ENCODE measurements at regions not wholly inside any gene's neighbourhood (a gene's known extent, or its start where the extent isn't known, plus 50 kb on each side); places are given as distances from the start of the nearest gene placed in this dataset.

DNA sequence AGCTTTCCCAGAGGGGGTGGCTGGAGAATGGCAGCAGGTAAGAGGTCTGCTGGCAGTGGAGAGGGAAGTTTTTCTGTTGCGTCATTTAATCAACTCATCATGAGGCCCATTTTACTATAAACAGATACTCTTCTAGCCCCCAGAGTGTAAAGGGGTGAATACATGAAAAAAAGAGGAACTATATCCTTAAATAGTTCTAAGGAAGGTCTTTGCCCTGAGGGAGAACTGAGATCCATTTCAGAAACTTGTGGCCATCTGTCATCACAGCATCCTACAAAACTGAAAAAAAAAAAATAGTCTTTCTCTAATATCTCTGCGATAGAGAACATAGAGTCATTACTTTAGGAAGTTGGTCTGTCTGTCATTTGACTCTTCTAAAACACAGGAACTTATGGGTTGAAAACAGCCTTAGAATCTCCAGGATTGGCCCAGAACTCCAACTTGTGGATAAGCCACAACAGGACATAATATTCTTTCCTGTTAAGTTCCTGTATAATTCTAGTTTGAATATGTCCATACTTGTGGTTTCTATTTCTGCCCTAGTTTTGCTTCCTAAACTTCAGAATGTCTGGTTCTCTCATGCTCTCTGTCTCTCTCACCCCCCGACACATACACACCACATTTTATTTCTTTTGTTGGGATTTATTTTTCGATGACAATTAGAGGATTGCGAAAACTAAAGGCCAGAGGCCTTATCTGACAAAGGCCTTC, 238.5 kb upstream of the PIK3R1 start:
- no peak overlapping the region for H3K27ac ChIP-seq
- H3K4me2 ChIP-seq, result no peak overlapping the region
- no peak for FAIRE-seq
- no peak for DNase-seq (ENCODE audit: low read depth in 1 of 2, low spot score in 1 of 2)
- 55% methylated on average over 5 of the region's 5 CpGs for WGBS (ENCODE audit: missing lambda C conversion rate)
- TF ChIP-seq, protein P1, sequence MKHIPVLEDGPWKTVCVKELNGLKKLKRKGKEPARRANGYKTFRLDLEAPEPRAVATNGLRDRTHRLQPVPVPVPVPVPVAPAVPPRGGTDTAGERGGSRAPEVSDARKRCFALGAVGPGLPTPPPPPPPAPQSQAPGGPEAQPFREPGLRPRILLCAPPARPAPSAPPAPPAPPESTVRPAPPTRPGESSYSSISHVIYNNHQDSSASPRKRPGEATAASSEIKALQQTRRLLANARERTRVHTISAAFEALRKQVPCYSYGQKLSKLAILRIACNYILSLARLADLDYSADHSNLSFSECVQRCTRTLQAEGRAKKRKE (CRISPR knock-in tag; IDR thresholded peaks at IDR 0.05; ENCODE audit: low read depth), result no peak
- TF ChIP-seq, protein P2, sequence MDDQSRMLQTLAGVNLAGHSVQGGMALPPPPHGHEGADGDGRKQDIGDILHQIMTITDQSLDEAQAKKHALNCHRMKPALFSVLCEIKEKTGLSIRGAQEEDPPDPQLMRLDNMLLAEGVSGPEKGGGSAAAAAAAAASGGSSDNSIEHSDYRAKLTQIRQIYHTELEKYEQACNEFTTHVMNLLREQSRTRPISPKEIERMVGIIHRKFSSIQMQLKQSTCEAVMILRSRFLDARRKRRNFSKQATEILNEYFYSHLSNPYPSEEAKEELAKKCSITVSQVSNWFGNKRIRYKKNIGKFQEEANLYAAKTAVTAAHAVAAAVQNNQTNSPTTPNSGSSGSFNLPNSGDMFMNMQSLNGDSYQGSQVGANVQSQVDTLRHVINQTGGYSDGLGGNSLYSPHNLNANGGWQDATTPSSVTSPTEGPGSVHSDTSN (IDR thresholded peaks at IDR 0.05), result no peak
- no peak for TF ChIP-seq SMC3 (IDR thresholded peaks at IDR 0.05)
- ATAC-seq, result no peak
- H3K4me3 ChIP-seq, result no peak overlapping the region
- H3K4me1 ChIP-seq, result no peaks in the 10 kb centered on the region
- POLR2A ChIA-PET, result no interaction called here
- no peaks in the 10 kb centered on the region for H3K9me3 ChIP-seq
- CTCF ChIA-PET, result no interaction called here

DNA sequence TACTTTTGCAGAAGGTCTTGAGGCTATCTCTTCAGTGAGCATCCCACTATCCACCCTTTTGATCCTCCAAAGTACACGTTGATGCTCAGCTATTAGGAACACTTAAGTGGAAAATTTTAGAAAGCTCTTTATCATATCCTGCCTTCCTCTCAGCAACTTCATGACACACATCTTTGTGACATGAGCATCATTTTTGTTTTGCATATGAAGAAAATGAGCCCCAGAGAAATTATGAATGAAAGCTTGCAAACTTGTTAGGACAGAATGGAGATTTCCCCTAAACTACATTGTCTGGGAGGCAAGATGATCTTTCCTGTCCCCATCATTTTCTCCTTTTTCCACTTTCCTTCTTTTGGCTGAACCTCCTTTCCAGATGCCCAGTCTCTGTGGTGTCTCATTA, 239.4 kb upstream of the PIK3R1 start:
- ATAC-seq (no peak), FAIRE-seq (no peak), DNase-seq (ENCODE audit: low read depth in 1 of 2, low spot score in 1 of 2) (no peak)
- WGBS (ENCODE audit: missing lambda C conversion rate), result 0% methylated on average over 1 of the region's 1 CpG
- ChIA-PET POLR2A (no interaction called here), CTCF (interaction anchor here (0.9 kb wide), 1 partner anchor 670 kb away, joined by 3 read pairs; no protein-coding TSS in a partner anchor)
- Histone ChIP-seq H3K4me2 (no peak overlapping the region), H3K4me3 (no peak overlapping the region), H3K4me1 (no peaks in the 10 kb centered on the region), H3K9me3 (no peaks in the 10 kb centered on the region), H3K27ac (no peak overlapping the region)
- no peak for TF ChIP-seq ZNF302 (CRISPR knock-in tag; IDR thresholded peaks at IDR 0.05)
- TF ChIP-seq, protein P3, sequence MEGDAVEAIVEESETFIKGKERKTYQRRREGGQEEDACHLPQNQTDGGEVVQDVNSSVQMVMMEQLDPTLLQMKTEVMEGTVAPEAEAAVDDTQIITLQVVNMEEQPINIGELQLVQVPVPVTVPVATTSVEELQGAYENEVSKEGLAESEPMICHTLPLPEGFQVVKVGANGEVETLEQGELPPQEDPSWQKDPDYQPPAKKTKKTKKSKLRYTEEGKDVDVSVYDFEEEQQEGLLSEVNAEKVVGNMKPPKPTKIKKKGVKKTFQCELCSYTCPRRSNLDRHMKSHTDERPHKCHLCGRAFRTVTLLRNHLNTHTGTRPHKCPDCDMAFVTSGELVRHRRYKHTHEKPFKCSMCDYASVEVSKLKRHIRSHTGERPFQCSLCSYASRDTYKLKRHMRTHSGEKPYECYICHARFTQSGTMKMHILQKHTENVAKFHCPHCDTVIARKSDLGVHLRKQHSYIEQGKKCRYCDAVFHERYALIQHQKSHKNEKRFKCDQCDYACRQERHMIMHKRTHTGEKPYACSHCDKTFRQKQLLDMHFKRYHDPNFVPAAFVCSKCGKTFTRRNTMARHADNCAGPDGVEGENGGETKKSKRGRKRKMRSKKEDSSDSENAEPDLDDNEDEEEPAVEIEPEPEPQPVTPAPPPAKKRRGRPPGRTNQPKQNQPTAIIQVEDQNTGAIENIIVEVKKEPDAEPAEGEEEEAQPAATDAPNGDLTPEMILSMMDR (IDR thresholded peaks at IDR 0.05), result no peak
- TF ChIP-seq FOSB (CRISPR knock-in tag; IDR thresholded peaks at IDR 0.05), result no peak
- no peak for TF ChIP-seq JUNB (IDR thresholded peaks at IDR 0.05)
- TF ChIP-seq, protein P4, sequence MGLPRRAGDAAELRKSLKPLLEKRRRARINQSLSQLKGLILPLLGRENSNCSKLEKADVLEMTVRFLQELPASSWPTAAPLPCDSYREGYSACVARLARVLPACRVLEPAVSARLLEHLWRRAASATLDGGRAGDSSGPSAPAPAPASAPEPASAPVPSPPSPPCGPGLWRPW (IDR thresholded peaks at IDR 0.05), result no peak
- no peak for TF ChIP-seq HOXA7 (CRISPR knock-in tag; IDR thresholded peaks at IDR 0.05)
- TF ChIP-seq RNF2 (IDR thresholded peaks at IDR 0.05; ENCODE audit: borderline replicate concordance, low read depth), result no peak
- no peak for TF ChIP-seq HOXB13 (CRISPR knock-in tag; IDR thresholded peaks at IDR 0.05; ENCODE audit: low read depth)
- TF ChIP-seq SMC3 (IDR thresholded peaks at IDR 0.05), result no peak
- TF ChIP-seq ZC3H11A (IDR thresholded peaks at IDR 0.05), result no peak
- TF ChIP-seq, protein P5, sequence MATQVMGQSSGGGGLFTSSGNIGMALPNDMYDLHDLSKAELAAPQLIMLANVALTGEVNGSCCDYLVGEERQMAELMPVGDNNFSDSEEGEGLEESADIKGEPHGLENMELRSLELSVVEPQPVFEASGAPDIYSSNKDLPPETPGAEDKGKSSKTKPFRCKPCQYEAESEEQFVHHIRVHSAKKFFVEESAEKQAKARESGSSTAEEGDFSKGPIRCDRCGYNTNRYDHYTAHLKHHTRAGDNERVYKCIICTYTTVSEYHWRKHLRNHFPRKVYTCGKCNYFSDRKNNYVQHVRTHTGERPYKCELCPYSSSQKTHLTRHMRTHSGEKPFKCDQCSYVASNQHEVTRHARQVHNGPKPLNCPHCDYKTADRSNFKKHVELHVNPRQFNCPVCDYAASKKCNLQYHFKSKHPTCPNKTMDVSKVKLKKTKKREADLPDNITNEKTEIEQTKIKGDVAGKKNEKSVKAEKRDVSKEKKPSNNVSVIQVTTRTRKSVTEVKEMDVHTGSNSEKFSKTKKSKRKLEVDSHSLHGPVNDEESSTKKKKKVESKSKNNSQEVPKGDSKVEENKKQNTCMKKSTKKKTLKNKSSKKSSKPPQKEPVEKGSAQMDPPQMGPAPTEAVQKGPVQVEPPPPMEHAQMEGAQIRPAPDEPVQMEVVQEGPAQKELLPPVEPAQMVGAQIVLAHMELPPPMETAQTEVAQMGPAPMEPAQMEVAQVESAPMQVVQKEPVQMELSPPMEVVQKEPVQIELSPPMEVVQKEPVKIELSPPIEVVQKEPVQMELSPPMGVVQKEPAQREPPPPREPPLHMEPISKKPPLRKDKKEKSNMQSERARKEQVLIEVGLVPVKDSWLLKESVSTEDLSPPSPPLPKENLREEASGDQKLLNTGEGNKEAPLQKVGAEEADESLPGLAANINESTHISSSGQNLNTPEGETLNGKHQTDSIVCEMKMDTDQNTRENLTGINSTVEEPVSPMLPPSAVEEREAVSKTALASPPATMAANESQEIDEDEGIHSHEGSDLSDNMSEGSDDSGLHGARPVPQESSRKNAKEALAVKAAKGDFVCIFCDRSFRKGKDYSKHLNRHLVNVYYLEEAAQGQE (IDR thresholded peaks at IDR 0.05), result no peak
- no peak for TF ChIP-seq FOSL2 (IDR thresholded peaks at IDR 0.05)
- no peak for TF ChIP-seq FOSL2 (CRISPR knock-in tag; IDR thresholded peaks at IDR 0.05)
- TF ChIP-seq, protein P6, sequence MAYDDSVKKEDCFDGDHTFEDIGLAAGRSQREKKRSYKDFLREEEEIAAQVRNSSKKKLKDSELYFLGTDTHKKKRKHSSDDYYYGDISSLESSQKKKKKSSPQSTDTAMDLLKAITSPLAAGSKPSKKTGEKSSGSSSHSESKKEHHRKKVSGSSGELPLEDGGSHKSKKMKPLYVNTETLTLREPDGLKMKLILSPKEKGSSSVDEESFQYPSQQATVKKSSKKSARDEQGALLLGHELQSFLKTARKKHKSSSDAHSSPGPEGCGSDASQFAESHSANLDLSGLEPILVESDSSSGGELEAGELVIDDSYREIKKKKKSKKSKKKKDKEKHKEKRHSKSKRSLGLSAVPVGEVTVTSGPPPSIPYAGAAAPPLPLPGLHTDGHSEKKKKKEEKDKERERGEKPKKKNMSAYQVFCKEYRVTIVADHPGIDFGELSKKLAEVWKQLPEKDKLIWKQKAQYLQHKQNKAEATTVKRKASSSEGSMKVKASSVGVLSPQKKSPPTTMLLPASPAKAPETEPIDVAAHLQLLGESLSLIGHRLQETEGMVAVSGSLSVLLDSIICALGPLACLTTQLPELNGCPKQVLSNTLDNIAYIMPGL (CRISPR knock-in tag; IDR thresholded peaks at IDR 0.05; ENCODE audit: borderline replicate concordance), result no peak
- no peak for TF ChIP-seq GATA3 (IDR thresholded peaks at IDR 0.05; ENCODE audit: borderline replicate concordance)
